NCI-H446 (cell line): ENCODE measurements at regions not wholly inside any gene's neighbourhood (a gene's known extent, or its start where the extent isn't known, plus 50 kb on each side); places are given as distances from the start of the nearest gene placed in this dataset.

Source experiments
- DNase-seq, 2 experiments: peaks; one replicate each; lab custom pipeline; 2025; lab: John Stamatoyannopoulos, UW

GRCh38 chr2:3062476-3063260 is 314.9 kb downstream of the EIPR1 start:
- DNase-seq = no peak

GRCh38 chr2:3060049-3060448 is 317.6 kb downstream of the EIPR1 start:
- DNase-seq = no peak

DNA sequence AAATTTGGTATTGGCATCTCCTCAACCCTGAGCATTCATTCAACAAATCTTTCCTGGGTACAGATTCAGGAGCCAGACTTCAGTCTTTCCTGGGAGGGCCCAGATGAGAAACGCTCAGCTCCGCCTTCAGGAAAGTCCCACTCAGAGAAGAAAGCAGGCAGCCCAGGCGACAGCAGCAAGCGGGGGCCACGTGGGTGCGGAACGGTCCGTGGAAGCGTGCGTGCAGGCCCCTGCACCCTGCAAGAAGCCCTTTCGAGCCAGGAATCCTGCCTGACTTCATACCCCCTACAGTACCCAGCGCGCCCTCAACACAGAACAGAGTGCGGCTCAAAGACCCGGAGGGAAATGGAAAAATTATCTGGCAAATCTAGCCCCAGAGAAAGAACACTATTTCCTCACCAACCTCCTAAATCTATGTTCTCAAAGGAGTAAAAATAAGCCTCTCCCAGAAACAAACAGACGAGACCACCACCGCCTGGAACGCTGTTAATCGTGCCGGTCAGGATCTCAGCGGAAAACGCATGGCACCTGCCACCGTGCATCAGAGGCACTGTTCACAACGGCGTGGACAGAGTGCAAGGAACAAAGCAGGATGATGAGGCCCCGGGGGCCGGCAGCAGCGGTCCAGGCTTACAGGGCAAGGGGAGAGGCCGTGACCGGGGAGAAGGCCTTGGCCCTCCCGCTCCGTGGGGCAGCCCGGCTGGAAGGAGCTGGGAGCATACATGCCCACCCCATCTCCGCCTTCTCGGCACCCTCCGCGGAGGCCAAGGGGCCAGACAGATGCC is 318.3 kb downstream of the EIPR1 start:
- no peak for DNase-seq

DNA sequence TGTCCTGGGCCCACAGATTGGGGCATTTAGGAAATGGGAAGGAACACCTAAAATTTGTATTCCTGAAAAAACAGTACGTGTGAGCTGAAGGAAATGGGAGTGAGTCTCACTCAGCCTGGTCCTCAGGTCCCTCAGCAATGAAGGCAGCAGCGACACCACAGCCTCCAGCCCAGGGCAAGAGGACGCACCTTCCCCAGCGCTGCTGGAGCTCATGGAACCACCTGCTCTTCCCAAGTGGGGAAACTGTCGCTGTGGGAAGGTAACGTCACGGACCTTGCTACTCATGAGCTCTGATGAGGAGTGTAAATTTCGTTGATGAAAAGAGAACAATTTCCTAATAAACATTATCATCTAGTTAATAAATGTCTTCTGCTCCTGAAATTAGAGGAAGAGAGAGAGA is 323.6 kb downstream of the EIPR1 start:
- DNase-seq = no peak

DNA sequence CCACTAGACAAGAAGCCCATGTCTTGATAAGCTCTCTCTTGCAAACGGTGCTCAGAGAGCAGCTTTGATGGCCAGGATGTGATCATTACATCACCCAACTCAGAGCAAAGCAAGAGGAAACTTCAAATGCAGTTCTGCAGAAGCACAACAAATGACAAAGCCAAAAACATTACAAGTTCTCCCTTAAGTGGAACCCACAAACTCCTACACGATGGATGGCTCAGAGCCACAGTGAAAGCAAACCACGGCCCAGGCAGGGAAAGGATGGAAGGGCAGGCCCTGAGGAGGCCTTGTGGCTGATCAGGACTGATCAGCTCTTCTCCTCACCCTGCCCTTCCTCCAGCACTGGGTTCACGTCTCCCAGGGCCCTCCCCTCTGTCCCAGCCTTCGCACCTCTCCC is 326.4 kb downstream of the EIPR1 start:
- no peak for DNase-seq

GRCh38 chr2:3046170-3046865 is 331.3 kb downstream of the EIPR1 start:
- no peak for DNase-seq

- no peak for DNase-seq
Observed at GRCh38 chr2:3045318-3045921, 332.2 kb downstream of the EIPR1 start.

DNA sequence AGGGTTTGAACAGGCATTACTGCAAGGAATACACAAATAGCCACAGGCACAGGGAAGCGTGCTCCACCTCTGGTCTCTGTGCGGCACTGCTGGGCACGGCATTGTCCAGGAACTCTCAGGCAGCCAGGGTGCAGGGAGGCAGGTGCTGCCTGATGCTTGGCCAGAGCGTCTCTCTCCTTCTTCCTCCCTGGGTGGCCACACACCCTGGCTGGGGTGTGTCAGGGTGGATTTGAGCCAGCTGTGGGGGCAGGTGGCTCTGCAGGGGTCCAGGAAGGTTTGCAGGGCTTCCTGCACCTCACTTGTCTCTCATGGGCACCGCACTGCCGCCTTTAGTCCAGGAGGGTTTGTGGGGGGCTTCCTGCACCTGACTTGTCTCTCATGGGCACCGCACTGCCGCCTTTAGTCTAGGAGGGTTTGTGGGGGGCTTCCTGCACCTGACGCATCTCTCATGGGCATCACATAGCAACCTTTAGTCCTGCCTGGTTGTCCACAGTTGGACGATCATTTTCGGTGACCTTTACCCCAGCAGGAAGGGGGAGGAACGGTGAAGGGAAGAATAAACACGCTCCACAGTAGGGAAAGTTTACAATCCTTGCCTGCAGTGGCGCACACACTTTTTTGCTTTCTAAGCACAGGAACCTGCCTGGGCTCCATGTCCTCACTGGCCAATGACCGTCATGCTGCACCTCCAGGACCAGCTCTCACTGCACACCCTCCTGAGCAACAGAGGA is 332.9 kb downstream of the EIPR1 start:
- no peak for DNase-seq

GRCh38 chr2:3043726-3044125 is 333.9 kb downstream of the EIPR1 start:
- no peak for DNase-seq

DNA sequence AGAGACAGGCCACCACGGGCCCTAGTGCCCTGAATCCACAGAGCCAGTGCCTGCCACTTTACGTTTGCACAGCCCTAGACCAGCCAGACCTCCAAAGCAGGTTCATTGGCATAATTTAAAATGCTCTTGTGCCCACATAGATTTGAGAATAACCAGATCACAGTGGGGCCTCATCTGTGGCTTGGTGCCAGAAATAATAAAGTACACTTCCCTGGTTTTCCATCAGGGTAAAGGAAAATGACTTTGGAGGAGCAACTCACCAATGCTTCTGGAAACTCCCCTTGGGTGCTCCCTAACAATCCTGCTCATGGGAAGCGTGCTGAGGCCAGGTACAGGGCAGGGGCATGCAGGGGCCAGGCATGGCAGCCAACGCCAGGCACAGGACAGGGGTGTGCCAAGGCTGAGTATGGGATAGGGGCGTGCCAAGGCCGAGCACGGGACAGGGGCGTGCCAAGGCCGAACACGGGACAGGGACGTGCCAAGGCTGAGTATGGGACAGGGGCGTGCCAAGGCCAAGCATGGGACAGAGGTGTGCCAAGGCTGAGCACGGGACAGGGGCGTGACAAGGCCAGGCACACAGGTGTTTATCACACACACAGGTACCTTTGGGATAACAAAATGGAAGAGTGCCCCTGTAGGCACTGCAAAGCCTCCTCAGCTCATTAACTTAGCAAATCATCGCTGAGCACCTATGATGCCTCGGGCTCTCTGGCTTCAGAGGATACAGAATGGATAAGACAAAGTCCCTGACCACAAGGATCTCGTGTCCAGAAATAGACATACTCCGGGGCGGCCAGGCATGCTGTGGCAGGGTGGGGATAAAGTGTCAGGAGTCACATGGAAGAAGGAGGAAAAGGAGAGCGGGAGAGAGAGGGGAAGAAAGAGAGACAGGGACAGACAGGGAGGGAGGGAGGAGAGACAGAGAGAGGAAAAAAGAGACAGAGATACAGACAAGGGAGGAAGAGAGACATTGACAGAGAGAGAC is 334.7 kb downstream of the EIPR1 start:
- no peak for DNase-seq

GRCh38 chr2:3041841-3042600 is 335.6 kb downstream of the EIPR1 start:
- DNase-seq = peak in 1 of 2 experiments; percentile 8

- no peak for DNase-seq
Observed at GRCh38 chr2:3041246-3041645, 336.4 kb downstream of the EIPR1 start.

DNA sequence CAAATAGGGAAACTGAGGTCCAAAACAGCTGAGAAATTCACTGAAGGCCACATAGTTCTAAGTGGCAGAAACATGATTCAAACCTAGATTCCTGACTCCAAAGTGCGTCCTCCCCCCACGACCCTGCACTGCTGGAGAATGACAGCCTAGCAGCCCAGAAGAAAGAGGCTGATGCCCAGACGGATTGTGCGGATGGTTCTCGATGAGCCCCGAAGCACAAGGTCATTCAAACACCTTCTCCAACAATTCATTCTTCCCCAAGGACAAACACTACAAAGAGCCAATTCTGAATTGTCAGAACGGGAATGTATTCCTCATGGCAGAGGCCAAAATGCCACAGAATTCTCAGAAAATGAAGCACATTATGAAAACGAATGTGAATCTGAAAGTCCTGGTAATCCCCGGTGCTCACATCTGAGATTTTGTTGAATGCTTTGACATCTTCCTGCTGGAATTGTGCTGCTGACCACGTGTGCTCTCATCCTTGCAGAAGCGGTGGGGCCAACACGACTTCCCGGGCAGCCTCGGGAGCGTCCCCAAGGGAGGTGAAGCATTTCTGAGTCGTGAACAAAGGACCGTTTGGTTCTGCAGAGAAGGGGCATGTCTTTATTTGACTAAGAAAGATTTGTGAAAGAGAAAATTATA is 337.0 kb downstream of the EIPR1 start:
- DNase-seq = no peak

GRCh38 chr2:3040066-3040428 is 337.6 kb downstream of the EIPR1 start:
- DNase-seq = no peak

GRCh38 chr2:3039188-3040065 is 338.2 kb downstream of the EIPR1 start:
- DNase-seq = no peak

GRCh38 chr2:3038636-3039035 is 339.0 kb downstream of the EIPR1 start:
- DNase-seq = no peak

GRCh38 chr2:3037196-3038194 is 340.1 kb downstream of the EIPR1 start:
- no peak for DNase-seq
